BE2C (cell line): ENCODE measurements at regions not wholly inside any gene's neighbourhood (a gene's known extent, or its start where the extent isn't known, plus 50 kb on each side); places are given as distances from the start of the nearest gene placed in this dataset.

Experiments used
- DNase-seq: peaks from one replicate; pipeline ENCODE4 v3.0.0-alpha.2; 2020
- H3K27me3 ChIP-seq: fragments of 250-450 bp; sonication (Bioruptor Pico); 2 replicates; pipeline ENCODE4 v1.5.1; 2020; ENCODE audit warnings: mild to moderate bottlenecking
- H3K36me3 ChIP-seq: fragments of 250-450 bp; sonication (Bioruptor Pico); 2 replicates; pipeline ENCODE4 v1.5.1; 2020; ENCODE audit warnings: mild to moderate bottlenecking
- H3K4me1 ChIP-seq: fragments of 250-450 bp; sonication (Bioruptor Pico); 2 replicates; pipeline ENCODE4 v1.5.1; 2020
- H3K4me3 ChIP-seq: 2 replicates; pipeline ENCODE4 v1.5.1; 2011; ENCODE audit warnings: low read depth, low read length
- H3K9me3 ChIP-seq: fragments of 250-450 bp; sonication (Bioruptor Pico); 2 replicates; pipeline ENCODE4 v1.5.1; 2020
- TF ChIP-seq, protein P1 (sequence below): IDR thresholded peaks from 2 replicates; pipeline ENCODE4 v1.5.1; 2012; ENCODE audit warnings: mild to moderate bottlenecking, low read depth, low read length

DNA sequence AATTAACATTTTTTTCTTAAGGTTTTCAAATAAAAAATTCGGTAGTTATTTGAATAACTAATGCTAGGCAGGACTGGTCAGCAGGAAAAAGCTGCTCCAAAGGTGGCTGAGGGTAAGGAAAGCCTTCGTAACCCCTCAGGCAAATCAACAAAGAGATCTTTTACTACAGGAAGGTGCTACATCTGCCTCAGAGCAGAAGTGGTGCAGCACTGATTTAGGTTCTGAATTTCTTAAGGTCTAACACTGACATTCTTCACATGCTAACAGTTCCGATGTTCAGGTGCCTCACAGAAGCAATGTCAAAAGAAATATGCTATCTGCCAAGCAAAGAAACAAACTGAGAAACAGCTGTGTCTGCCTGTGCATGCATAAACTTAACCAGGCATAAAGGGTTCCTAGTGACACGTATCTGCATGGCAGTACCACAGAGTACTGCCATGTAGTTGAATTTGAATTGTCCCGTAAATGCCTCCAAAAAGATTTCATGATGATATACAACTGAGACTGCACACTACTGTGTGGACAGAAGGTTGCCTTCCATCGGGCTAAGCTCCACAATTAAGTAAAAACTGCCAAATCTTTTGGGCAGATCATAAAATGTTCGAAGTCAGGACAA is 275.0 kb upstream of the NSMCE3 start:
- peaks cover 8% of the 10 kb centered on the region; the same call in 1 of the 2 replicates for H3K27me3 ChIP-seq
- no peak for DNase-seq
- H3K4me1 ChIP-seq = no peaks in the 10 kb centered on the region
- no peaks in the 10 kb centered on the region; the same call in 1 of the 2 replicates for H3K9me3 ChIP-seq
- TF ChIP-seq, protein P1, sequence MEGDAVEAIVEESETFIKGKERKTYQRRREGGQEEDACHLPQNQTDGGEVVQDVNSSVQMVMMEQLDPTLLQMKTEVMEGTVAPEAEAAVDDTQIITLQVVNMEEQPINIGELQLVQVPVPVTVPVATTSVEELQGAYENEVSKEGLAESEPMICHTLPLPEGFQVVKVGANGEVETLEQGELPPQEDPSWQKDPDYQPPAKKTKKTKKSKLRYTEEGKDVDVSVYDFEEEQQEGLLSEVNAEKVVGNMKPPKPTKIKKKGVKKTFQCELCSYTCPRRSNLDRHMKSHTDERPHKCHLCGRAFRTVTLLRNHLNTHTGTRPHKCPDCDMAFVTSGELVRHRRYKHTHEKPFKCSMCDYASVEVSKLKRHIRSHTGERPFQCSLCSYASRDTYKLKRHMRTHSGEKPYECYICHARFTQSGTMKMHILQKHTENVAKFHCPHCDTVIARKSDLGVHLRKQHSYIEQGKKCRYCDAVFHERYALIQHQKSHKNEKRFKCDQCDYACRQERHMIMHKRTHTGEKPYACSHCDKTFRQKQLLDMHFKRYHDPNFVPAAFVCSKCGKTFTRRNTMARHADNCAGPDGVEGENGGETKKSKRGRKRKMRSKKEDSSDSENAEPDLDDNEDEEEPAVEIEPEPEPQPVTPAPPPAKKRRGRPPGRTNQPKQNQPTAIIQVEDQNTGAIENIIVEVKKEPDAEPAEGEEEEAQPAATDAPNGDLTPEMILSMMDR = no peak
- no peaks in the 10 kb centered on the region for H3K36me3 ChIP-seq
- H3K4me3 ChIP-seq = no peak overlapping the region

DNA sequence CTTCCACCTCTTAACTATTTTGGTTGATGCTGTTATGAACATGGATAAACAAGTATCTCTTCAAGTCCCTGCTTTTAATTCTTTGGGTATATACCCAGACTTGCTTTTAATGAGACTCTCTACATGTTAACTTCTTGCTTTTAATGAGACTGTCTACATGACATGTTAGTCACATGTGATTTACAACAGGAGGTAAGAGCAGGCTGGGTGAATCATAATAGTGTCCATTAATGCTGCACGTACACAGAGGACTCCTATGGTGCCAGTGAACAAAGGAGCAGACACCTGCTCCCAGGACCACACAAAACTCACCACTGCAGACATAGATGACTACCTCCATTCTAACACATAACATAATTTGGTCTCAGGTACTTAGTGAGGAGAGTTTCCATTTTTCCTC is 273.4 kb upstream of the NSMCE3 start:
- H3K27me3 ChIP-seq = peaks cover 8% of the 10 kb centered on the region; the same call in 1 of the 2 replicates
- TF ChIP-seq, protein P1 = no peak
- DNase-seq = no peak

GRCh38 chr15:29541309-29541708 is 271.7 kb upstream of the NSMCE3 start:
- H3K27me3 ChIP-seq = peaks cover 8% of the 10 kb centered on the region; the same call in 1 of the 2 replicates
- no peak overlapping the region for H3K4me3 ChIP-seq
- H3K4me1 ChIP-seq = no peaks in the 10 kb centered on the region
- DNase-seq = no peak
- H3K36me3 ChIP-seq = no peaks in the 10 kb centered on the region
- no peaks in the 10 kb centered on the region for H3K9me3 ChIP-seq
- TF ChIP-seq, protein P1 = no peak

More for the DNA sequence above, 273.4 kb upstream of the NSMCE3 start:
- Histone ChIP-seq H3K36me3 (no peaks in the 10 kb centered on the region), H3K4me1 (no peaks in the 10 kb centered on the region), H3K4me3 (no peak overlapping the region), H3K9me3 (no peaks in the 10 kb centered on the region; the same call in 1 of the 2 replicates)

DNA sequence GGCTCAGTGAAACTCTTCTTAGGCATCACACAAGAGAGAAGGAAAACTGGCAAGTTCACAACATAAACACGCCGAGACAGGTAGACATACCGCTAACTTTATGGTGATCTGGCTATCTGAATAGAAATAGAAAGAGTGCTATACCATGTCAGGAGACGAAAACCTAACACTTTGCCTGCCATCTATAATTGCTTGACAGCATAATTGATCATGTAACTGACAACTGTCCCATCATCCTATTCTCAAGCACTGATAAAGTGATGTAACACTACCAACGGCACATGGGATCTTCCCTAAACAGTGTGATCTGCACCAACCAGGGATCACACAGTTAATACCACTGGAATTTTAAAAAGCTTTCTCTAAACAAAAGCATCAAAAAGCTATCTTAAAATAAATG is 270.9 kb upstream of the NSMCE3 start:
- peaks cover 8% of the 10 kb centered on the region; the same call in 1 of the 2 replicates for H3K27me3 ChIP-seq

DNA sequence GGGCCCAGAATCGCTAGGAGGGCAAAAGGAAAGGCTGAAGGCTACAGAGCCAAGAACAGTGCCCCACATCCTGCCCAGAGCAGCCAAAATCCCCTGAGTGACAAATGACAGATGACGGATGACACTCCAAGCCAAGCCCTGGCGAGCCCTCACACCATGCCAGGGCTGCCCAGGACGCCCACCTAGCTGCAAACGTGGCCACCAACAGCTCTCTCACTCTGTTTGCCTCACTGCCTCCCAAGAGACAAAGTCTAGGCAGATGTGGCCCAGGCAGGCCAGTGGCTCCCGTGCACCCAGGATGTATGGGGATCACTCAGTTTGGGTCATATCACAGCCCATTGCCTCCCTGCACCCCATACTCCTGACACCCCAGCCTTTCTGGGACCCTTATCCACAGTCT is 270.1 kb upstream of the NSMCE3 start:
- Histone ChIP-seq H3K36me3 (no peaks in the 10 kb centered on the region), H3K27me3 (peaks cover 8% of the 10 kb centered on the region; the same call in 1 of the 2 replicates), H3K4me3 (no peak overlapping the region), H3K4me1 (no peaks in the 10 kb centered on the region), H3K9me3 (no peaks in the 10 kb centered on the region)
- no peak for DNase-seq
- TF ChIP-seq, protein P1 = no peak

More for the DNA sequence above, 270.9 kb upstream of the NSMCE3 start:
- Histone ChIP-seq H3K4me1 (no peaks in the 10 kb centered on the region), H3K4me3 (no peak overlapping the region), H3K9me3 (no peaks in the 10 kb centered on the region), H3K36me3 (no peaks in the 10 kb centered on the region)
- TF ChIP-seq, protein P1 = no peak
- DNase-seq = no peak

DNA sequence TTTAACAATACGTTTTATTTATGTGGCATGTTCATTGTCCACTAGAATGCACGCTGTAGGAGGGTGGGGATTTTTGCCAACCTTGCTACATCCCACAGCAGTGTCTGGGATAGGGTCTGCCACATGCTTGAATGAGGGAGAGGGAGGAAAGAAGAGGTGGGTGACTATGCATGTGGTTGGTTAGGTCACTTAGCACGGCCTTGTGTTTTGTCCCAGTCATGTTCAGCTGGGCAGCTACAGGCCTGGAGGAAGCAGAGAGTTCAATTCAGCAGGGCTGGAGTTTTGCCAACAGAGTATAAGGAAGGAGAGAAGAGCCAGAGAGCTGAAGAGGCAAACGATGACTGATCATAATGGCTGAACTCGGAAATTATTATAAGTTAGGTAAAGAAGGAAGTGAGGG is 268.4 kb upstream of the NSMCE3 start:
- TF ChIP-seq, protein P1 = no peak
- Histone ChIP-seq H3K27me3 (peaks cover 7% of the 10 kb centered on the region; the same call in 1 of the 2 replicates), H3K36me3 (no peaks in the 10 kb centered on the region), H3K4me1 (no peaks in the 10 kb centered on the region), H3K4me3 (no peak overlapping the region), H3K9me3 (no peaks in the 10 kb centered on the region)
- DNase-seq = no peak
